T-cell (primary cell): ENCODE measurements at regions not wholly inside any gene's neighbourhood (a gene's known extent, or its start where the extent isn't known, plus 50 kb on each side); places are given as distances from the start of the nearest gene placed in this dataset.

ENCODE experiments used
- ATAC-seq, 4 experiments: fragments of 200-7000 bp in 3 of 4; fragments of 150-1000 bp in 1 of 4; cut with Tn5 transposase; replicated peaks in 1 of 4; 1 replicate in 3 of 4; 2 replicates in 1 of 4; pipeline ENCODE4 v1.10.0; 2021; ENCODE audit warnings: moderate library complexity in 3 of 4, mild to moderate bottlenecking in 2 of 4, moderate number of reproducible peaks in 1 of 4
- CTCF ChIA-PET, 2 donors: fragments of 300-600 bp; sonication (Branson Sonifier 250); formaldehyde crosslinking; loops; one replicate each; lab custom pipeline; 2022; ENCODE audit warnings: antibody characterized with exemption in 2 of 2; lab: Charles Lee
- POLR2A ChIA-PET, 2 donors: fragments of 300-600 bp; sonication (Branson Sonifier 250); formaldehyde crosslinking; loops; one replicate each; lab custom pipeline; 2022; ENCODE audit warnings: antibody characterized with exemption in 2 of 2; lab: Charles Lee
- DNase-seq, 35 experiments: peaks; one replicate each; pipeline versions ENCODE4 v3.0.0 to v3.0.0-alpha.2; 2013 to 2023
- H3K27ac ChIP-seq: one replicate; pipeline ENCODE4 v1.5.1; 2013; ENCODE audit warnings: low read length
- H3K27me3 ChIP-seq, 2 experiments: replicated peaks in 1 of 2; 1 replicate in 1 of 2; 2 replicates in 1 of 2; pipeline versions ENCODE4 v1.6.1 to v1.7.0; 2013; ENCODE audit warnings: low read length in 1 of 2, mixed read lengths in 1 of 2; ENCODE audit not compliant: control insufficient read depth in 2 of 2, insufficient read depth in 2 of 2; ENCODE audit errors: extremely low read depth in 1 of 2
- H3K36me3 ChIP-seq, 2 donors: 1 replicate in 1 of 2; 2 replicates in 1 of 2; pipeline versions ENCODE4 v1.6.1 to v1.7.0; 2013; ENCODE audit warnings: low read length in 1 of 2; ENCODE audit not compliant: control insufficient read depth in 2 of 2, insufficient read depth in 1 of 2; ENCODE audit errors: extremely low read depth in 1 of 2
- H3K4me1 ChIP-seq, 2 experiments: 1 replicate in 1 of 2; 2 replicates in 1 of 2; pipeline versions ENCODE4 v1.6.1 to v1.7.0; 2013; ENCODE audit warnings: low read length in 2 of 2, mixed read lengths in 1 of 2; ENCODE audit not compliant: insufficient read depth in 2 of 2, control insufficient read depth in 1 of 2; ENCODE audit errors: extremely low read depth in 1 of 2
- H3K4me3 ChIP-seq, 2 donors: 1 replicate in 1 of 2; 2 replicates in 1 of 2; pipeline versions ENCODE4 v1.5.1 to v1.7.0; 2013; ENCODE audit warnings: mild to moderate bottlenecking in 2 of 2, low read length in 1 of 2, moderate library complexity in 1 of 2; ENCODE audit not compliant: control insufficient read depth in 1 of 2; ENCODE audit errors: extremely low read depth in 1 of 2
- H3K9me3 ChIP-seq: 2 replicates; pipeline ENCODE4 v1.7.0; 2013
- H3K27ac Mint-ChIP-seq, 2 donors: one replicate each; pipeline ENCODE4 v1.8.0; 2020 to 2021; ENCODE audit warnings: mild to moderate bottlenecking in 2 of 2, mixed read lengths in 2 of 2
- H3K27me3 Mint-ChIP-seq, 2 donors: one replicate each; pipeline ENCODE4 v1.8.0; 2021 to 2022; ENCODE audit warnings: mixed read lengths in 2 of 2
- H3K36me3 Mint-ChIP-seq: one replicate; pipeline ENCODE4 v1.8.0; 2021; ENCODE audit warnings: mixed read lengths
- H3K4me1 Mint-ChIP-seq, 3 donors: one replicate each; pipeline ENCODE4 v1.8.0; 2020 to 2022; ENCODE audit warnings: mixed read lengths in 3 of 3, mild to moderate bottlenecking in 1 of 3
- H3K4me3 Mint-ChIP-seq, 3 donors: one replicate each; pipeline ENCODE4 v1.8.0; 2020 to 2022; ENCODE audit warnings: mild to moderate bottlenecking in 3 of 3, mixed read lengths in 3 of 3, moderate library complexity in 3 of 3
- H3K9me3 Mint-ChIP-seq, 3 donors: one replicate each; pipeline ENCODE4 v1.8.0; 2020 to 2022; ENCODE audit warnings: mixed read lengths in 3 of 3
- WGBS: methylation state at CpG from one replicate; pipeline ENCODE4 v1.1.5; 2013; ENCODE audit warnings: missing lambda C conversion rate; ENCODE audit not compliant: insufficient coverage; 5-methylcytosine and 5-hydroxymethylcytosine counted together

- no peak overlapping the region for H3K4me3 Mint-ChIP-seq
- H3K36me3 Mint-ChIP-seq: no peaks in the 10 kb centered on the region
- no peaks in the 10 kb centered on the region for H3K4me1 ChIP-seq
- H3K27me3 Mint-ChIP-seq: no peaks in the 10 kb centered on the region
- WGBS: no CpG with 5 or more reads among the region's 3 CpGs
- ChIA-PET CTCF (no interaction called here), POLR2A (no interaction called here)
- no peaks in the 10 kb centered on the region for H3K4me1 Mint-ChIP-seq
- no peaks in the 10 kb centered on the region for H3K36me3 ChIP-seq
- no peak overlapping the region for H3K27ac ChIP-seq
- H3K9me3 ChIP-seq: no peaks in the 10 kb centered on the region
- H3K4me3 ChIP-seq: no peak overlapping the region
- ATAC-seq (no peak), DNase-seq (no peak)
- H3K27me3 ChIP-seq: no peaks in the 10 kb centered on the region
- H3K9me3 Mint-ChIP-seq: peaks cover 7 to 18% (median 7%) of the 10 kb centered on the region in 3 donors
- H3K27ac Mint-ChIP-seq: no peak overlapping the region
Observed at GRCh38 chr2:4381773-4382172, 678.4 kb downstream of the DCDC2C start.

- Histone ChIP-seq H3K4me3 (no peak overlapping the region), H3K27me3 (no peaks in the 10 kb centered on the region), H3K36me3 (no peaks in the 10 kb centered on the region), H3K9me3 (no peaks in the 10 kb centered on the region), H3K27ac (no peak overlapping the region), H3K4me1 (no peaks in the 10 kb centered on the region)
- H3K4me3 Mint-ChIP-seq: no peak overlapping the region
- CTCF ChIA-PET: no interaction called here
- H3K36me3 Mint-ChIP-seq: no peaks in the 10 kb centered on the region
- POLR2A ChIA-PET: no interaction called here
- no peak overlapping the region for H3K27ac Mint-ChIP-seq
- no peaks in the 10 kb centered on the region for H3K27me3 Mint-ChIP-seq
- H3K4me1 Mint-ChIP-seq: no peaks in the 10 kb centered on the region
- WGBS: 64% methylated on average over 1 of the region's 3 CpGs
- no peak for ATAC-seq
- peaks cover 17 to 57% (median 41%) of the 10 kb centered on the region in 3 donors for H3K9me3 Mint-ChIP-seq
- DNase-seq: no peak
Observed at GRCh38 chr2:4391013-4391412, 687.6 kb downstream of the DCDC2C start.

- POLR2A ChIA-PET: no interaction called here
- Histone ChIP-seq H3K27ac (no peak overlapping the region), H3K27me3 (no peaks in the 10 kb centered on the region), H3K4me1 (no peaks in the 10 kb centered on the region), H3K4me3 (no peak overlapping the region), H3K36me3 (no peaks in the 10 kb centered on the region), H3K9me3 (no peaks in the 10 kb centered on the region)
- DNase-seq (no peak), ATAC-seq (no peak)
- no peak overlapping the region for H3K4me3 Mint-ChIP-seq
- H3K27me3 Mint-ChIP-seq: no peaks in the 10 kb centered on the region
- H3K9me3 Mint-ChIP-seq: peaks cover 8 to 22% (median 11%) of the 10 kb centered on the region in 3 donors
- H3K4me1 Mint-ChIP-seq: no peaks in the 10 kb centered on the region
- CTCF ChIA-PET: no interaction called here
- WGBS: 80% methylated on average over 1 of the region's 10 CpGs
- H3K36me3 Mint-ChIP-seq: no peaks in the 10 kb centered on the region
- no peak overlapping the region for H3K27ac Mint-ChIP-seq
Observed at GRCh38 chr2:4404363-4404762, 701.0 kb downstream of the DCDC2C start.

GRCh38 chr2:4408321-4408720, 704.9 kb downstream of the DCDC2C start:
- ATAC-seq (no peak), DNase-seq (no peak)
- Histone ChIP-seq H3K4me3 (no peak overlapping the region), H3K36me3 (no peaks in the 10 kb centered on the region), H3K27me3 (no peaks in the 10 kb centered on the region), H3K9me3 (no peaks in the 10 kb centered on the region), H3K27ac (no peak overlapping the region), H3K4me1 (no peaks in the 10 kb centered on the region)
- Mint-ChIP-seq H3K36me3 (no peaks in the 10 kb centered on the region), H3K4me3 (no peak overlapping the region), H3K4me1 (no peaks in the 10 kb centered on the region), H3K27ac (no peak overlapping the region), H3K9me3 (peaks cover 18 to 26% (median 24%) of the 10 kb centered on the region in 3 donors), H3K27me3 (no peaks in the 10 kb centered on the region)
- ChIA-PET CTCF (no interaction called here), POLR2A (no interaction called here)
- 65% methylated on average over 8 of the region's 10 CpGs for WGBS

- Histone ChIP-seq H3K36me3 (no peaks in the 10 kb centered on the region), H3K27ac (no peak overlapping the region), H3K4me3 (no peak overlapping the region), H3K27me3 (no peaks in the 10 kb centered on the region), H3K9me3 (no peaks in the 10 kb centered on the region), H3K4me1 (no peaks in the 10 kb centered on the region)
- no peaks in the 10 kb centered on the region for H3K36me3 Mint-ChIP-seq
- H3K9me3 Mint-ChIP-seq: peaks cover 16 to 26% (median 21%) of the 10 kb centered on the region in 3 donors
- H3K27ac Mint-ChIP-seq: no peak overlapping the region
- ATAC-seq (no peak), DNase-seq (no peak)
- no peak overlapping the region for H3K4me3 Mint-ChIP-seq
- WGBS: 87% methylated on average over 9 of the region's 9 CpGs
- POLR2A ChIA-PET: no interaction called here
- H3K27me3 Mint-ChIP-seq: no peaks in the 10 kb centered on the region
- no peaks in the 10 kb centered on the region for H3K4me1 Mint-ChIP-seq
- CTCF ChIA-PET: no interaction called here
Observed at GRCh38 chr2:4412637-4413187, 709.3 kb downstream of the DCDC2C start.

GRCh38 chr2:4415171-4415570, 711.8 kb downstream of the DCDC2C start:
- ATAC-seq: no peak
- no peaks in the 10 kb centered on the region for H3K36me3 Mint-ChIP-seq

More at GRCh38 chr2:4415171-4415570, 711.8 kb downstream of the DCDC2C start:
- WGBS: no CpG with 5 or more reads among the region's 1 CpG
- no peaks in the 10 kb centered on the region for H3K27me3 ChIP-seq
- no peaks in the 10 kb centered on the region for H3K4me1 ChIP-seq
- no peak overlapping the region for H3K27ac ChIP-seq
- H3K9me3 Mint-ChIP-seq: peaks cover 19 to 27% (median 25%) of the 10 kb centered on the region in 3 donors
- H3K27me3 Mint-ChIP-seq: no peaks in the 10 kb centered on the region
- no peaks in the 10 kb centered on the region for H3K4me1 Mint-ChIP-seq
- no peaks in the 10 kb centered on the region for H3K9me3 ChIP-seq
- H3K4me3 ChIP-seq: no peak overlapping the region
- H3K4me3 Mint-ChIP-seq: no peak overlapping the region
- H3K27ac Mint-ChIP-seq: no peak overlapping the region
- no peaks in the 10 kb centered on the region for H3K36me3 ChIP-seq
- DNase-seq: no peak
- ChIA-PET POLR2A (no interaction called here), CTCF (no interaction called here)
